ENCODE measurements at regions not wholly inside any gene's neighbourhood (a gene's known extent, or its start where the extent isn't known, plus 50 kb on each side); places are given as distances from the start of the nearest gene placed in this dataset.

GRCh38 chr12:128052777-128053176, 214.2 kb upstream of the TMEM132C start:
- no peak for DNase-seq

- no peak for DNase-seq
Measured at GRCh38 chr12:128055567-128055966, 211.4 kb upstream of the TMEM132C start.

- no peak for DNase-seq
Measured at GRCh38 chr12:128056136-128056801, 210.7 kb upstream of the TMEM132C start.

DNA sequence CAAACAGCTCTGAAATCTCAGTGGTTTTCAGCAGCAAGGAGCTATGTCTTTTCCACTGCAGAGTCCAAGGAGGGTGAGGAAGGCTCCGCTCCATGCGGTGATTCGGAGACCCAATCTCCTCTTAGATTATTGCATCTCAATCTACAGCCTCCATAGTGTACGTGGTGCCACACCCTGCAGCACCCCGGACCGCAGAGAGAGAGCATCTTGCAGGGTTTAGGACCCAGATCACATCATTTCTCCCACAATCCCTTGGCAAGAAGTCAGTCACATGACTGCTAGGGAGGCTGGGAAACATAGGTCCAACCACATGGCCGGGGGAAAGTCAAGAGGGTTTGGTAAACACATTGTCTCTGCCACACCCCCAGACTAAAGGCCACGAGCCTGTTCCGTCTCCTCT, 209.4 kb upstream of the TMEM132C start:
- no peak for DNase-seq

DNA sequence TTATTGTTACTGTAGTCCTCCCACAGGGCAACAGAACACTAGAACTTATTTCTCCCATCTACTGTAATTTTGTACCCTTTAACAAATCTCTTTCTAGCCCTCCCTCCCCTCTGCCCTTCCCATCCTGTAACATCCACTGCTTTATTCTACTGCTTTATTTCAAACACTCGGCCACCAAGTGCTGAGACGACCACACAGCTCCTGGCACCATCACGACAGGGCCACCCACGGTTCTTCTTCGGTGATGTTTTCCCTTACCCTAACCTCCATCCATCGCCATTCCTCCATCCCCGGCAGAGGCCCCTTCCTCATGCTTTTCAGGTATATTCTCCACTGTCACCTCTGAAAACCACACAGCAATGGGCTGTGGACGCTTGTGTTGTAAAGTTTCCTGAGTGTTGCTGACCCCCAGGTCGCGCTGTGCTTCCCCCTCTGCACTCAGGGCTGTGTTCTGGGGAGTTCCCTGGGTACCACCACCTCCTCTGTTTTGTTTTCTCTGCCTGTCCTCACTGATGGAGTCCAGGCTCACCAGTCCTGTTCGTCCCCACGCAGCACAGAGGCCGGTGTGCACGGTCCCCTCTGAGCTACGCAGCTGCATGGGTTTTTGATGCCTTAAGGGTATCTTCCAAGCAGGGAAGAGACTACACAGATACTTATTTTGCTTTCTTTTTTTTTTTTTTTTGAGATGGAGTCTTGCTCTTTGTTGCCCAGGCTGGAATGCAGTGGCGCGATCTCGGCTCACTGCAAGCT, 207.2 kb upstream of the TMEM132C start:
- DNase-seq: no peak

DNA sequence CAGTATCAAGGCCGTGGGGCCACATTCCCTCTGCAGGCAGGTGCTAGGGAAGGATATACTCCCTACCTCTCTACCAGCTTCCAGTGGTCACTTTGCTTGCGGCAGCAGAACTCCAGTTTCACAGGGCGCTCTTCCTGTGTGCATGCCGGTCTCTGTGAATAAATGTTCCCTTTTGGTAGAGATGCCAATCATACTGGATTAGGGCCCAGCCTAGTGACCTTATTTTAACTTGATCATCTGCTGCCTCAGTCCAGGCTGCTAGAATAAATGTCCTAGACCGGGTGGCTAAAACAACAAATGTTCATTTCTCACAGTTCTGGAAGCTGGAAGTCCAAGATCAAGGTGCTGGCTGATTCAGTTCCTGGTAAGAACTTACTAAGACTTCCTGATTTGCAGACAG, 198.8 kb upstream of the TMEM132C start:
- no peak for DNase-seq

GRCh38 chr12:128069359-128069997, 197.5 kb upstream of the TMEM132C start:
- DNase-seq: no peak

DNA sequence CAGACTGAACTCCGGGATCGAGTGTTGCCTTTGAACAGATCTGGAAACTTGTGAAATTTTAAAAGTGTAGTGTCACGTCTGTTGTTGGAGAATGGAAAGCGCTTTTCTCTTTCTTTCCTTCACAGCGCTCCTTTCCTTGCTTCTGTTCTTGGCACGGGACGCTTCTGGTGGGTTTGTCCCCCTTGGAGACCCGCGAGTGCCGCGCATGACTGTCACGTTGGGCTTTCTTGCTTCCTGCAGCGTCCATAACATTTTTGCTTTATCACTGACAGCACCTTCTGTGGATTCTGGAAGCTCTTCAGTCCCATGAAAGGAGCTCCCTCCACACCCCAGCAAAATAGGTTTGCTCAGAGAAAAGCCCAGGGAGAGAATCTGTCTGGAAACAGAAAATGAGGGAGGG, 193.0 kb upstream of the TMEM132C start:
- DNase-seq: no peak

DNA sequence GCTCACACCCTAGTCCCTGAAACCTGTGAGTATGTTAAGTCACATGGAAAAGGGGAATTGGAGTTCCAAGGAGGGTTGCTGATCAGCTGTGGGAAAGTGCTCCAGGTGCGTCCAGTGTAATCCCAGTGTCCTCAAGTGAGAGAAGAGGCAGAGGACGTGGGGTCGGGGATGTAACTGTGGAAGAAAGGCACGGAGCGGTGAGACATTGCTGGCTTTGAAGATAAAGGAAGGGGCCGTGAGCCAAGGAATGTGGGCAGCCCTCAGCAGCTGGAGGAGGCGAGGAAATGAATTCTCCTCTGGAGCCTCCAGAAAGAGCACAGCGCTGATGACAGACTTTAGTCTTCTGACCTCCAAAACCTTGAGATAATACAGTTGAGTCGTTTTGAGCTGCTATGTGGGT, 191.6 kb upstream of the TMEM132C start:
- no peak for DNase-seq

GRCh38 chr12:128076188-128076587, 190.8 kb upstream of the TMEM132C start:
- DNase-seq: no peak

DNA sequence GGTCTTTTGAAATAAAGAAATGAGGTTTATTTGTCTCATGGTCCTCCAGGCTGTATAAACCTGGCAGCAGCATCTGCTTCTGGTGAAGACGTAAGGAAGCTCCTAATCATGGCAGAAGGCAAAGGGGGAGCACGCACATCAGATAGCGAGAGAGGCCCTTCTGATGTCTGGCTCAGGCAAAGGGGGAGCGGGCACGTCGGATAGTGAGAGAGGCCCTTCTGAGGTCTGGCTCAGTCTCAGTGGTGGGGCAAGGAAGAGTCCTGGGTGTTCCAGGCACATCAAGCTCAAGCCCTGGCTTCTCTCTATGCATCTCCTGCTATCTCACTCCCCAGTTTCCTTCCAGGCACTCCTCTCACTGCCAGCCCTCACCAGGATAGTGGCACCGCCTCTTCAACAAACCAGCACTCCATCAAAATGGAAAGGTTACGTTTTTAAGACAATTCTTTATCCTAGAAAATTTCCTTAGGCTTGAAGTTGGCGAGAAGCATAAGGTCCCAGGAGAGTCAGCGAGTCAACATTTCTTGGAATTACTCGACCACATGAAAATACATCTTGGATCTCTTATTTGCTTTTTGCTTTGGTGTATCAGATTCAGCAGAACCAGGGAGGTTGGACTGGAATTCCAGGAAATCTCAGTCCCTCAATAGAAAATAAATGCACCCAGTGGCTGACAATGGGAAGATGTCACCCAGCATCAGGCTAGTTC, 189.6 kb upstream of the TMEM132C start:
- DNase-seq: no peak

DNA sequence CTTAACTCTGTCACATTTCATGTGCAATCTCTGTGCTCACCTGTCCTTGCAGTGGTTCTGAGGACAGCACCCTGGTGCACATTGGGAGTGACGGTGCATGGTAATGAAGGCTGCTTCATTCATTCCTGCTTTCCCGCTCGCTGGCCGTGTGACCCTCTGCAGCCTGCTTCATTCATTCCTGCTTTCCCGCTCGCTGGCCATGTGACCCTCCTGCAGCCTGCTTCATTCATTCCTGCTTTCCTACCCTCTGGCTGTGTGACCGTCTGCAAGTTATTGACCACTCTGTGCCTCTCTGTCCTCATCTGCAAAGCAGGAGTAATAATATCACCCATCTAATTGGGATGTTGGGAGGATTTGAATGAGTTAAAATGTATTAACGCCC, 189.1 kb upstream of the TMEM132C start:
- DNase-seq: no peak

- no peak for DNase-seq
Measured at GRCh38 chr12:128078301-128078971, 188.5 kb upstream of the TMEM132C start.

GRCh38 chr12:128079446-128079845, 187.5 kb upstream of the TMEM132C start:
- no peak for DNase-seq

DNA sequence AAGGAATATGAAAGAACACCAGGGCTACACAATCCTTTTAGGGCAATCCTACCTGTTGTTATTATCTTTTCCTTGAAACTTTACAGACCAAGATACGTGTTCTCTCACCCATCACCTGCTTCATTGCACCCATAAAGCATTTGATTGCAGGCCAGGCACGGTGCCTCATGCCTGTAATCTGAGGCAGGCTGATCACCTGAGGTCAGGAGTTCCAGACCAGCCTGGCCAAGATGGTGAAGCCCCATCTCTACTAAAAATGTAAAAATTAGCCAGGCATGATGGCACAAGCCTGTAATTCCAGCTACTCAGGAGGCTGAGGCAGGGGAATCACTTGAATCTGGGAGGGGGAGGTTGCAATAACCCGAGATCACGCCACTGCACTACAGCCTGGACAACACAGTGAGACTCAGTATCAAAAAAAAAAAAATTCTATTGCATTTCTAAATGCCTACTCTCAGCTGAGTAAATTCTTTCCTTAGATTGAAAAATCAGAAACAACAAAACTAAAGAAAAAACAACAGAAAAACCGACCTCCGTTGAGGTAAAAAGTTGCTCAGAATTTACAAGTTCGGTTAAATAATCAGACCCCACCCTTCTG, 183.7 kb upstream of the TMEM132C start:
- DNase-seq: no peak

- no peak for DNase-seq
Measured at GRCh38 chr12:128088926-128089325, 178.0 kb upstream of the TMEM132C start.

- no peak for DNase-seq
Measured at GRCh38 chr12:128089961-128090360, 177.0 kb upstream of the TMEM132C start.

DNA sequence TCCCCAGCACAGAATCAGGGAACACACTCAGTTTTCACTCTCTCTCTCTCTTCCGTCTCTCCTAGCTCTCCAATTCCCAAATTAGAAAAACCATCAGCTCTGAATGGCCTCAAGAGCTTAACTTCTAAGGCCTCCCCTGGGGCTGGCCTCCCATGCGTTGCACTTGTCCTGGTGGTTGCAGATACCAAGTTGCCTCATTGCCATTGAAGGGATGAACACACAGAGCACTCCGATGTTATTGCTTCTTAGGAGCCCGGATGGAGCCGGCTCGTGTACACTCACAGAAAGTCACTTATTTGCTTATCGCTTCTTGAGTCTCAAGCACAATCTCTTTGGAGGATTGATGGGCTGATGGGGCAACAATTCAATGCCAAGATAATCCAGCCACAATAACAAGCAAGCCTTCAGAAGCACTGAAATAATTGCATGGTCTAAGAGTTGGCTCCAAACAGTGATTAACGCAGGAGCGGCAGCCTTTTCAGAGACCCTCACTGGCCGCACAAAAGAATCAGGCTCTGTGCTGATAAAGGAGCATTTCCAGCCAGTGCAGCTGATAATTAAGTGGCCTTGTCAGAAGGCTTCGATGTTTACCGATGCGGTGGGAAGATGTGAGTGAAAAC, 175.8 kb upstream of the TMEM132C start:
- no peak for DNase-seq

DNA sequence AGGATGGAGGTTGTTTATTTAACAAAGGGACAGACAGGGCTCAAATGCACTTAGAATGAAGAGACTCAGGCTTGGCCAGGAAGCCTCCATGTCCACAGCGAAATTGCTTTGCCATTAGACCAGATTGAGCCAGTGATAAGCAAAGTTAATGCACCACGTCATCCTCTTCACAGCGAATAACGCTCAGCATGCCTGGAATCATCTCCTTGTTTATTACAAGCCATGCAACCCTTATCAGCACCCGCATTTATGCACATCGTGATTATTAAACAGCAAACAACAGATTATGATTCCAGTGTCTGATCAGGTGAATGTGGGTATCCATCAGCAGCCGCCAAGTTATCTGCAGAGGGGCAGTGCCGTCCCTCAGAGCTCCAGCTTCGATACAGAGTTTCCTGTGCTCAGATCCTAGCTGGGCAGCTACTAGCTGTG, 175.0 kb upstream of the TMEM132C start:
- DNase-seq: no peak

GRCh38 chr12:128098730-128099129, 168.2 kb upstream of the TMEM132C start:
- DNase-seq: no peak

DNA sequence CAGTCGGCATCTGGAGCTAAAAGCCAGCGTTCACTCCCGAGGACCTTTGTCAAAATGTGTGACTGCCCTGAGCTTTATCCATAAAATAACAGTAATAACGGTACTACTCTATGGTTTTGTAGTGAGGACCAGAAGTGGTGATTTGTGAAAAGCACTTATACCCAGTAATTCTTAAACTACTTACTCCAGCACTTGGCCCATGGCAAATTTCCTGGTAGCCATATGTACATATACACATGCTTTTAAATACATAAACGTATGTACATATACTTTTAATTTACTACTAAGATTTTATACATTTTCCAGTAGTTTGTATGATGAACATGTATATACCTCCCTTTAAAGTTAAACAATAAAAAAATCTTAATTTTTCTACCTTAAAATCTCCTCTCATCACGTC, 163.8 kb upstream of the TMEM132C start:
- DNase-seq: no peak

DNA sequence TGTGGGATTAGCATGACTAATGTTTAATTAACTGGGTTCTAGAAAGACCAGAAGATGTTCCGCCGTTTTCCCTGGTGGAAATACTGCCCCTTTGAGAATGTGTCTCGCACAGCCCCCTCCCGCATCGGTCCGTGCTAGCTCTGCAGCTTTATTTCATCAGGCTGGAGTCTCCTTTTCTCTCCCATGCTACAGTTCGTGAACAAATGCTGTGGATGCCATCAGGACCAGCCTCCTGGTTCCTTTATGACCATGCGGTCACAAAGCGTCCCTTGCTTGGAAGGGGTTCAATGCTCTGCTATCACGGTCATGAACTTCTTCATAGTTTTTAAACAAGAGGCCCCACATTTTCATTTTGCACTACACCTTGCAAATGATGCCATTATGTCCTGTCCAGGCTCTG, 157.7 kb upstream of the TMEM132C start:
- DNase-seq: no peak

Data from CD4-positive, alpha-beta T cell treated with Interleukin-17A for 1 hour (primary cell).